WI38 (cell line): ENCODE measurements at regions not wholly inside any gene's neighbourhood (a gene's known extent, or its start where the extent isn't known, plus 50 kb on each side); places are given as distances from the start of the nearest gene placed in this dataset.
"Not testable (repeated sequence)": the region's sequence is repeated elsewhere in the genome, so short reads cannot be mapped to it uniquely, and the experiment has no call there.

ENCODE experiments used
- H3K4me3 ChIP-seq: 2 replicates; pipeline ENCODE4 v1.5.1; 2011; ENCODE audit warnings: low read depth, mild to moderate bottlenecking, control low read depth, low read length
- CTCF ChIP-seq: IDR thresholded peaks from 2 replicates; pipeline ENCODE4 v1.5.1; 2012; ENCODE audit warnings: low read depth, mild to moderate bottlenecking, control low read depth, low read length

GRCh38 chr14:21867541-21867940 is 193.9 kb upstream of the OR4E1 start:
- TF ChIP-seq CTCF: no peak
- no peak overlapping the region for H3K4me3 ChIP-seq

GRCh38 chr14:21866479-21866878 is 192.9 kb upstream of the OR4E1 start:
- H3K4me3 ChIP-seq: no peak overlapping the region
- no peak for TF ChIP-seq CTCF

GRCh38 chr14:21863289-21863688 is 189.7 kb upstream of the OR4E1 start:
- TF ChIP-seq CTCF: no peak
- H3K4me3 ChIP-seq: no peak overlapping the region

GRCh38 chr14:21861153-21861552 is 187.5 kb upstream of the OR4E1 start:
- TF ChIP-seq CTCF: no peak
- H3K4me3 ChIP-seq: no peak overlapping the region

- no peak for TF ChIP-seq CTCF
- no peak overlapping the region for H3K4me3 ChIP-seq
Measured at GRCh38 chr14:21860172-21860571, 186.6 kb upstream of the OR4E1 start.

GRCh38 chr14:21852775-21853174 is 179.2 kb upstream of the OR4E1 start:
- no peak overlapping the region for H3K4me3 ChIP-seq
- no peak for TF ChIP-seq CTCF

GRCh38 chr14:21852061-21852664 is 178.5 kb upstream of the OR4E1 start:
- no peak for TF ChIP-seq CTCF
- no peak overlapping the region for H3K4me3 ChIP-seq

- not testable (repeated sequence) for H3K4me3 ChIP-seq
Measured at GRCh38 chr14:21846902-21847301, 173.3 kb upstream of the OR4E1 start.
